Keratinocyte (primary cell): ENCODE measurements at regions not wholly inside any gene's neighbourhood (a gene's known extent, or its start where the extent isn't known, plus 50 kb on each side); places are given as distances from the start of the nearest gene placed in this dataset.
"Not testable (repeated sequence)": the region's sequence is repeated elsewhere in the genome, so short reads cannot be mapped to it uniquely, and the experiment has no call there.

Source experiments
- DNase-seq: peaks from one replicate; pipeline ENCODE4 v3.0.0-alpha.2; 2011; ENCODE audit warnings: low read depth, missing footprints, low spot score
- FAIRE-seq: peaks from 2 replicates; lab custom pipeline; 2011; peaks lifted over from hg19 to GRCh38; lab: Jason Lieb, UNC
- H2AFZ ChIP-seq: 2 replicates; pipeline ENCODE4 v1.6.0; 2012; ENCODE audit warnings: low read length, control low read depth, inconsistent platforms; ENCODE audit not compliant: control insufficient read depth
- H3K27ac ChIP-seq: 2 replicates; pipeline ENCODE4 v1.5.1; 2011; ENCODE audit warnings: low read length; ENCODE audit not compliant: control insufficient read depth, insufficient read depth
- H3K27me3 ChIP-seq: 3 replicates; pipeline ENCODE4 v1.6.0; 2011; ENCODE audit warnings: low read length; ENCODE audit not compliant: control insufficient read depth, insufficient read depth; ENCODE audit errors: extremely low read depth
- H3K36me3 ChIP-seq, 2 experiments: 2 replicates in 1 of 2; 3 replicates in 1 of 2; pipeline ENCODE4 v1.5.1; 2011; ENCODE audit warnings: low read length in 2 of 2, mild to moderate bottlenecking in 1 of 2; ENCODE audit not compliant: control insufficient read depth in 2 of 2, insufficient read depth in 2 of 2; ENCODE audit errors: extremely low read depth in 1 of 2
- H3K4me1 ChIP-seq: 3 replicates; pipeline ENCODE4 v1.5.1; 2011; ENCODE audit warnings: low read length; ENCODE audit not compliant: control insufficient read depth, insufficient read depth; ENCODE audit errors: extremely low read depth
- H3K4me2 ChIP-seq: 3 replicates; pipeline ENCODE4 v1.6.0; 2011; ENCODE audit warnings: low read depth, low read length; ENCODE audit not compliant: control insufficient read depth, insufficient read depth; ENCODE audit errors: extremely low read depth
- H3K4me3 ChIP-seq, 3 experiments: fragments of 200-600 bp in 1 of 3; sonication (generic) in 1 of 3; 2 replicates in 2 of 3; 3 replicates in 1 of 3; pipeline ENCODE4 v1.5.1; 2011 to 2016; ENCODE audit warnings: low read length in 3 of 3, mild to moderate bottlenecking in 3 of 3, control low read depth in 2 of 3, inconsistent platforms in 1 of 3, low read depth in 1 of 3, mixed read lengths in 1 of 3, mixed run types in 1 of 3, moderate library complexity in 1 of 3; ENCODE audit not compliant: control insufficient read depth in 2 of 3, insufficient read depth in 2 of 3; ENCODE audit errors: extremely low read depth in 1 of 3
- H3K79me2 ChIP-seq: 2 replicates; pipeline ENCODE4 v1.6.0; 2012; ENCODE audit warnings: low read length; ENCODE audit not compliant: control insufficient read depth, insufficient read depth
- H3K9ac ChIP-seq: 3 replicates; pipeline ENCODE4 v1.6.0; 2011; ENCODE audit warnings: low read length; ENCODE audit not compliant: control insufficient read depth, insufficient read depth; ENCODE audit errors: extremely low read depth
- H3K9me1 ChIP-seq: 3 replicates; pipeline ENCODE4 v1.6.0; 2011; ENCODE audit warnings: low read length; ENCODE audit not compliant: control insufficient read depth, insufficient read depth; ENCODE audit errors: extremely low read depth
- H3K9me3 ChIP-seq: 2 replicates; pipeline ENCODE4 v1.5.1; 2012; ENCODE audit warnings: low read depth, low read length; ENCODE audit not compliant: control insufficient read depth
- H4K20me1 ChIP-seq: 3 replicates; pipeline ENCODE4 v1.6.0; 2011; ENCODE audit warnings: low read length; ENCODE audit not compliant: control insufficient read depth, insufficient read depth; ENCODE audit errors: extremely low read depth
- CTCF ChIP-seq, 3 experiments: IDR thresholded peaks in 1 of 3; conservative IDR thresholded peaks in 1 of 3; optimal IDR thresholded peaks in 1 of 3; 2 replicates in 2 of 3; 3 replicates in 1 of 3; pipeline versions ENCODE3 to v1.5.1; 2011; ENCODE audit warnings: low read length in 3 of 3, mild to moderate bottlenecking in 3 of 3, moderate library complexity in 2 of 3, control low read depth in 1 of 3, inconsistent platforms in 1 of 3; ENCODE audit not compliant: insufficient read depth in 2 of 3; ENCODE audit errors: extremely low read depth in 1 of 3
- EZH2 ChIP-seq: IDR thresholded peaks from one replicate; pipeline ENCODE4 v1.6.1; 2012; ENCODE audit warnings: inconsistent platforms, mild to moderate bottlenecking, low read length, moderate library complexity
- dilution Hi-C: fragments of 300-500 bp; cut with MboI; formaldehyde crosslinking; loops from one replicate; pipeline ENCODE4 v1.7.0; 2020; ENCODE audit warnings: low sequenced_read_pairs; ENCODE audit not compliant: extremely low pct_ligation_motif_present

GRCh38 chr7:57202274-57202673, 70.0 kb upstream of the ZNF479 start:
- no peak overlapping the region for H2AFZ ChIP-seq
- no peak overlapping the region for H3K27ac ChIP-seq
- TF ChIP-seq CTCF (optimal IDR thresholded peaks at IDR 0.05 in 1 of 3, IDR thresholded peaks at IDR 0.05 in 1 of 3, conservative IDR thresholded peaks at IDR 0.05 in 1 of 3; ENCODE audit: extremely low read depth in 1 of 3, insufficient read depth in 2 of 3, low read length in 3 of 3) (no peak), EZH2 (no peak)
- H3K4me2 ChIP-seq = no peak overlapping the region
- peaks cover 13% of the 10 kb centered on the region for H3K9me3 ChIP-seq
- H3K9me1 ChIP-seq = no peaks in the 10 kb centered on the region
- H3K36me3 ChIP-seq = no peaks in the 10 kb centered on the region
- dilution Hi-C loops = no loop called here
- H3K4me1 ChIP-seq = no peaks in the 10 kb centered on the region
- no peak overlapping the region for H3K9ac ChIP-seq
- no peaks in the 10 kb centered on the region for H4K20me1 ChIP-seq
- H3K4me3 ChIP-seq = no peak overlapping the region
- no peaks in the 10 kb centered on the region for H3K79me2 ChIP-seq
- H3K27me3 ChIP-seq = no peaks in the 10 kb centered on the region
- DNase-seq (no peak), FAIRE-seq (no peak)

GRCh38 chr7:57203161-57203791, 71.0 kb upstream of the ZNF479 start:
- Histone ChIP-seq H3K79me2 (no peaks in the 10 kb centered on the region), H3K27me3 (no peaks in the 10 kb centered on the region), H3K4me1 (no peaks in the 10 kb centered on the region), H3K9me1 (no peaks in the 10 kb centered on the region), H3K9ac (no peak overlapping the region), H3K9me3 (peaks cover 14% of the 10 kb centered on the region), H4K20me1 (no peaks in the 10 kb centered on the region), H3K4me2 (no peak overlapping the region), H3K27ac (no peak overlapping the region), H3K36me3 (no peaks in the 10 kb centered on the region), H2AFZ (no peak overlapping the region), H3K4me3 (no peak overlapping the region)
- FAIRE-seq (no peak), DNase-seq (no peak)
- dilution Hi-C loops = no loop called here
- TF ChIP-seq EZH2 (no peak), CTCF (optimal IDR thresholded peaks at IDR 0.05 in 1 of 3, IDR thresholded peaks at IDR 0.05 in 1 of 3, conservative IDR thresholded peaks at IDR 0.05 in 1 of 3; ENCODE audit: extremely low read depth in 1 of 3, insufficient read depth in 2 of 3, low read length in 3 of 3) (no peak)

- H3K36me3 ChIP-seq, H3K79me2 ChIP-seq, H4K20me1 ChIP-seq, H3K27me3 ChIP-seq, H2AFZ ChIP-seq, H3K9me1 ChIP-seq, FAIRE-seq, dilution Hi-C loops, H3K9ac ChIP-seq, H3K4me2 ChIP-seq, H3K4me3 ChIP-seq, H3K27ac ChIP-seq, H3K4me1 ChIP-seq, DNase-seq: not testable (repeated sequence)
- peaks cover 15% of the 10 kb centered on the region for H3K9me3 ChIP-seq
These were observed 71.6 kb upstream of the ZNF479 start for GRCh38 chr7:57203858-57204257.
